RWPE2 (cell line): ENCODE measurements at regions not wholly inside any gene's neighbourhood (a gene's known extent, or its start where the extent isn't known, plus 50 kb on each side); places are given as distances from the start of the nearest gene placed in this dataset.

ENCODE experiments used
- ATAC-seq: fragments of 200-7000 bp; cut with Tn5 transposase; 3 replicates; pipeline ENCODE4 v1.9.1; 2021; ENCODE audit warnings: low read depth
- DNase-seq: peaks from one replicate; pipeline ENCODE4 v3.0.0-alpha.2; 2020; ENCODE audit warnings: low spot score
- H3K27ac ChIP-seq: fragments of 450-650 bp; 2 replicates; pipeline ENCODE4 v1.5.1; 2017; ENCODE audit warnings: mild to moderate bottlenecking; ENCODE audit not compliant: poor library complexity, severe bottlenecking
- H3K27me3 ChIP-seq: fragments of 250-450 bp; sonication (Bioruptor Pico); 2 replicates; pipeline ENCODE4 v1.5.1; 2021; ENCODE audit warnings: mild to moderate bottlenecking, moderate library complexity; ENCODE audit not compliant: insufficient read depth, poor library complexity, severe bottlenecking
- H3K36me3 ChIP-seq: fragments of 250-450 bp; sonication (Bioruptor Pico); 2 replicates; pipeline ENCODE4 v1.5.1; 2020; ENCODE audit warnings: low read depth, mild to moderate bottlenecking, moderate library complexity
- H3K4me1 ChIP-seq: fragments of 250-450 bp; sonication (Bioruptor Pico); 2 replicates; pipeline ENCODE4 v1.5.1; 2021; ENCODE audit warnings: mild to moderate bottlenecking, moderate library complexity; ENCODE audit not compliant: insufficient read depth, poor library complexity, severe bottlenecking
- H3K4me3 ChIP-seq: fragments of 250-450 bp; sonication (Bioruptor Pico); 2 replicates; pipeline ENCODE4 v1.5.1; 2021; ENCODE audit warnings: mild to moderate bottlenecking, moderate library complexity; ENCODE audit not compliant: severe bottlenecking
- H3K9me3 ChIP-seq: fragments of 250-450 bp; sonication (Bioruptor Pico); 2 replicates; pipeline ENCODE4 v1.5.1; 2021; ENCODE audit warnings: mild to moderate bottlenecking, moderate library complexity; ENCODE audit not compliant: severe bottlenecking
- TF ChIP-seq, protein P1 (sequence below): fragments of 450-650 bp; IDR thresholded peaks from one replicate; pipeline ENCODE4 v1.5.1; 2017; ENCODE audit warnings: mild to moderate bottlenecking, moderate library complexity; ENCODE audit not compliant: poor library complexity, severe bottlenecking

DNA sequence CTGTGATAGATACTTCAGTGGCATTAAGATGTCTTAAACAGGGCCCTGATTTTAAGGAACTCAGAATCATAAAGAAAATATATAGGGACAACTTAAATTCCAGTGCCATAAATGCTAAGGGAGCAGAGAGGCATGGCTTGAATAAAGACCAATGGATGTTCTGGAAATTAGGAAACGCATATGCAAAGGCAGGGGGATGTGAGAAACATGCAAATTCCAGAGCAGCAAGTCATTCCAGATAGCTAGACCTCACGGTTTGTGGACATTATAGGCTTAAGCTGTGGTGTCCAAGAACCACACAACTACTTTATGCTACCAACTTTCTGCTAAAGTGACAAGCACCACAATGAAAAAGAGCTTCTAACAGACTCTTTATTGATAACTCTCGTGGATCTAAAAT is 132.6 kb upstream of the ANK2 start:
- TF ChIP-seq, protein P1, sequence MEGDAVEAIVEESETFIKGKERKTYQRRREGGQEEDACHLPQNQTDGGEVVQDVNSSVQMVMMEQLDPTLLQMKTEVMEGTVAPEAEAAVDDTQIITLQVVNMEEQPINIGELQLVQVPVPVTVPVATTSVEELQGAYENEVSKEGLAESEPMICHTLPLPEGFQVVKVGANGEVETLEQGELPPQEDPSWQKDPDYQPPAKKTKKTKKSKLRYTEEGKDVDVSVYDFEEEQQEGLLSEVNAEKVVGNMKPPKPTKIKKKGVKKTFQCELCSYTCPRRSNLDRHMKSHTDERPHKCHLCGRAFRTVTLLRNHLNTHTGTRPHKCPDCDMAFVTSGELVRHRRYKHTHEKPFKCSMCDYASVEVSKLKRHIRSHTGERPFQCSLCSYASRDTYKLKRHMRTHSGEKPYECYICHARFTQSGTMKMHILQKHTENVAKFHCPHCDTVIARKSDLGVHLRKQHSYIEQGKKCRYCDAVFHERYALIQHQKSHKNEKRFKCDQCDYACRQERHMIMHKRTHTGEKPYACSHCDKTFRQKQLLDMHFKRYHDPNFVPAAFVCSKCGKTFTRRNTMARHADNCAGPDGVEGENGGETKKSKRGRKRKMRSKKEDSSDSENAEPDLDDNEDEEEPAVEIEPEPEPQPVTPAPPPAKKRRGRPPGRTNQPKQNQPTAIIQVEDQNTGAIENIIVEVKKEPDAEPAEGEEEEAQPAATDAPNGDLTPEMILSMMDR, result no peak
- Histone ChIP-seq H3K4me3 (no peak overlapping the region), H3K27me3 (no peaks in the 10 kb centered on the region), H3K4me1 (no peaks in the 10 kb centered on the region), H3K36me3 (no peaks in the 10 kb centered on the region), H3K27ac (no peak overlapping the region), H3K9me3 (no peaks in the 10 kb centered on the region)
- DNase-seq, result no peak
- ATAC-seq, result 0 out of 3 replicates have a peak, but pooled peaks have one; percentile 29

DNA sequence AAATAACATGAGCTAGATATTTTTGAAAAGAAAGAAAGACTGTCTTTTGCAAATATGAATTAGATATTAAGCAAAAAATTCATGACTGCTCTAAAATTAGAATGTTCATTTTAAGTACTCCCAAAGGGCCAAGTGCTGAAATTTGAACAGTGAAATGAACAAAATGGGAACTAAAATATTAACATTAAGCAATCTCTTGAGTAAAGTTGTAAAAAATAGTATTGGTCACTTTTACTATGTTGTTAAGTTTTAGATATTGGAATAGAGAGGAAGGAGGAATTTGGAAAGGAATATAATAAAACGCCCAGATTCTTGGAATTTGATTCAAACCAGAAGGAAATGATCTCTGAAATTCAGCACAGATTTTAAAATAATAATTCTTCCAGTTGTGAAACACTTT is 125.9 kb upstream of the ANK2 start:
- Histone ChIP-seq H3K27ac (no peak overlapping the region), H3K27me3 (no peaks in the 10 kb centered on the region), H3K36me3 (no peaks in the 10 kb centered on the region), H3K9me3 (no peaks in the 10 kb centered on the region), H3K4me1 (no peaks in the 10 kb centered on the region), H3K4me3 (no peak overlapping the region)
- no peak for DNase-seq
- TF ChIP-seq, protein P1, result no peak
- ATAC-seq, result no peak

DNA sequence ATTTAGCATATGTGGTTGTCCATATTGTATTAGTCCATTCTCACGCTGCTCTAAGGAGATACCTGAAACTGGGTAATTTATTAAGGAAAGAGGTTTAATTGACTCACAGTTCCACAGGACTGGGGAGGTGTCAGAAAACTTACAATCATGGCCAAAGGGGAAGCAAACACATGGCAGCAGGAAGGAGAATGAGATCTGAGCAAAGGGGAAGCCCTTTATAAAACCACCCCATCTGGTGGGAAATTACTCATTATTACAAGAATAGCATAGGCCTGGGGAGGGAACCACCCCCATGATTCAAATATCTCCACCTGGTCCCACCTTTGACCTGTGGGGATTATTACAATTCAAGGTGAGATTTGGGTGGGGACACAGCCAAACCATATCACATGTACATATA is 122.6 kb upstream of the ANK2 start:
- Histone ChIP-seq H3K4me1 (no peaks in the 10 kb centered on the region), H3K9me3 (no peaks in the 10 kb centered on the region), H3K36me3 (no peaks in the 10 kb centered on the region), H3K27ac (no peak overlapping the region), H3K4me3 (no peak overlapping the region), H3K27me3 (no peaks in the 10 kb centered on the region)
- DNase-seq (no peak), ATAC-seq (no peak)
- TF ChIP-seq, protein P1, result no peak

DNA sequence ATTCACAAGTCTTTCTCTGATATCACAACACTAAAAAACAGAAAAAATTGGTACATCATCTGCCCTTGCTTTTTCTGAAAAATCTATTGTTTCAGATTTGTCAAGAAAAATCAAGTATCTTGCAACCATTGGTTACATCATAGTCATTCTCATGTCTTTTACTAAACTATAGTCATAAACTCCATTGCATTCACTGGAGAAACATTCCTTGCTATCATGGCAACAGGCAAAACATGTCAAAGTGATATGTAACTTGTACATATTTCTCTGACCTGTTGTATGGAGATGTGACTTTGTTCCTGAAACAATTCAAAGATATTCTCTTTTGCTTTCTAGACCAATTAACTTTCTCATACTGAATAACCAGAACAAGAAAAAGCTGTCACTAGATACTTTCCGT is 121.9 kb upstream of the ANK2 start:
- Histone ChIP-seq H3K9me3 (no peaks in the 10 kb centered on the region), H3K36me3 (no peaks in the 10 kb centered on the region), H3K27me3 (no peaks in the 10 kb centered on the region), H3K27ac (no peak overlapping the region), H3K4me1 (no peaks in the 10 kb centered on the region), H3K4me3 (no peak overlapping the region)
- TF ChIP-seq, protein P1, result no peak
- DNase-seq, result no peak
- no peak for ATAC-seq

DNA sequence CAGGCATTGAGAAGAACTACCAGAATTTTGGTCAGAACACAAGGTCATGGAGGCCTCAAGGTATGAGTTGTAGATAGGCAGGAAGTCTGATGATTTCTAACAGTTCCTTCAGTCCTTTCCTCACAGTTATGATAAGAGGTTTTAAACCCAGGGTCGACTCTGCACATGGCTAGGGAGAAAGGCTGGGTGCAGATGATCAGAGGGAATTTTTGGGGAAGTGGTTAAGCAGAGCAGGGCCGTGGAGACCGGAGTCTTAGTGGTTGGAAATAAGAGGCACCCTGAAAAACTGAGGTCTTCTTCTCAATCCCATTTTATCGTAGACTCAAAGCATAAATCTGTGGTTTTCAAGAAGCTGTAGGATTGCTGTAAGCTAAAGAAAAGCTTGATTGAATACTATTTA is 118.5 kb upstream of the ANK2 start:
- TF ChIP-seq, protein P1, result no peak
- DNase-seq (no peak), ATAC-seq (no peak)
- Histone ChIP-seq H3K36me3 (no peaks in the 10 kb centered on the region), H3K4me1 (no peaks in the 10 kb centered on the region), H3K4me3 (no peak overlapping the region), H3K9me3 (no peaks in the 10 kb centered on the region), H3K27ac (no peak overlapping the region), H3K27me3 (no peaks in the 10 kb centered on the region)
